ENCODE measurements at regions not wholly inside any gene's neighbourhood (a gene's known extent, or its start where the extent isn't known, plus 50 kb on each side); places are given as distances from the start of the nearest gene placed in this dataset.
"Not testable (repeated sequence)": the region's sequence is repeated elsewhere in the genome, so short reads cannot be mapped to it uniquely, and the experiment has no call there.

DNA sequence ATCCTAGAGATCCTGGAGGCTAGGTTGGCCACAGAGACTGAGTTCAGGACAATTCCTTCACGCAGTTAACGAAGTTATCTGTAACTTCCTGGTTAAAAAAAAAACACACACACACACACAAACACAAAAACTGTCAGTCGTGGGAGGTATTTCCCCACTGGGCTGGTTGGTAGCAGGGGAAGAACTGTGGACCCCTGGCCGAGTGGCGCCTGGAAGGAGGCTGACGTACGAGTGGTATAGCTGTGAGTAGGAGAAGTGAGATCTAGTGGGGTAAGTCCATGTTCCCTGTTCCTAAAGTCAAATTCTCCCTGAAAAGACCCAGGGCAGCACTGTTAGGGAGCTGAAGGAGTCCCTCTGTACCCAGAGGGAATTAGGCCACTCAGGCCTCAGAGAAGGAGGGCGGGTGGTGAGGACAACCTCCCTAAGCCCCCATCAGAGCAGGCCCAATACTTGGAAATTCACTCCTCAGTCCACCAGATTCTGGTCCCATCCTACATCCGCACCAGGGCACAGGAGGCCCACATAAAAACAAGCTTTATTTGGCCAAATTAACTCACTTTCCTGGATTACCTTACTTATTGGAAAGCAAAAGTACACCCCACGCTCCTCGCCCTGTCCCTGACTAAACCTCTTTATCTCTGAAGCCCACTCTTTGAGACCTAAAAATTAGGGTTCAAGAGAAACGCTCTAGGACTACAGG is 108.3 kb upstream of the FOXD4L5 start:
- TF ChIP-seq, protein P1, sequence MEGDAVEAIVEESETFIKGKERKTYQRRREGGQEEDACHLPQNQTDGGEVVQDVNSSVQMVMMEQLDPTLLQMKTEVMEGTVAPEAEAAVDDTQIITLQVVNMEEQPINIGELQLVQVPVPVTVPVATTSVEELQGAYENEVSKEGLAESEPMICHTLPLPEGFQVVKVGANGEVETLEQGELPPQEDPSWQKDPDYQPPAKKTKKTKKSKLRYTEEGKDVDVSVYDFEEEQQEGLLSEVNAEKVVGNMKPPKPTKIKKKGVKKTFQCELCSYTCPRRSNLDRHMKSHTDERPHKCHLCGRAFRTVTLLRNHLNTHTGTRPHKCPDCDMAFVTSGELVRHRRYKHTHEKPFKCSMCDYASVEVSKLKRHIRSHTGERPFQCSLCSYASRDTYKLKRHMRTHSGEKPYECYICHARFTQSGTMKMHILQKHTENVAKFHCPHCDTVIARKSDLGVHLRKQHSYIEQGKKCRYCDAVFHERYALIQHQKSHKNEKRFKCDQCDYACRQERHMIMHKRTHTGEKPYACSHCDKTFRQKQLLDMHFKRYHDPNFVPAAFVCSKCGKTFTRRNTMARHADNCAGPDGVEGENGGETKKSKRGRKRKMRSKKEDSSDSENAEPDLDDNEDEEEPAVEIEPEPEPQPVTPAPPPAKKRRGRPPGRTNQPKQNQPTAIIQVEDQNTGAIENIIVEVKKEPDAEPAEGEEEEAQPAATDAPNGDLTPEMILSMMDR (IDR thresholded peaks at IDR 0.05), result not testable (repeated sequence)
- not testable (repeated sequence) for TF ChIP-seq EP300, POLR2AphosphoS5 (IDR thresholded peaks at IDR 0.05)

Measured in gastroesophageal sphincter (tissue), 3 donors.